CD14-positive monocyte (primary cell): ENCODE measurements at regions not wholly inside any gene's neighbourhood (a gene's known extent, or its start where the extent isn't known, plus 50 kb on each side); places are given as distances from the start of the nearest gene placed in this dataset.

ENCODE experiments used
- DNase-seq, 3 donors: peaks; one replicate each; pipeline ENCODE4 v3.0.0-alpha.2; 2011 to 2022
- H2AFZ ChIP-seq: 2 replicates; pipeline ENCODE4 v1.6.0; 2012; ENCODE audit warnings: mild to moderate bottlenecking, low read depth, low read length, inconsistent platforms; ENCODE audit not compliant: insufficient read depth, poor library complexity, severe bottlenecking
- H3K27ac ChIP-seq, 2 donors: 1 replicate in 1 of 2; 2 replicates in 1 of 2; pipeline ENCODE4 v1.5.1; 2012 to 2013; ENCODE audit warnings: low read length in 2 of 2, control low read depth in 1 of 2, inconsistent platforms in 1 of 2, low read depth in 1 of 2, mild to moderate bottlenecking in 1 of 2
- H3K27me3 ChIP-seq, 2 donors: one replicate each; pipeline versions ENCODE4 v1.6.0 to v1.6.1; 2011 to 2013; ENCODE audit warnings: low read length in 2 of 2; ENCODE audit not compliant: control insufficient read depth in 2 of 2, insufficient read depth in 2 of 2
- H3K36me3 ChIP-seq, 2 donors: replicated peaks in 1 of 2; 1 replicate in 1 of 2; 2 replicates in 1 of 2; pipeline versions ENCODE4 v1.5.1 to v1.6.1; 2012 to 2013; ENCODE audit warnings: low read length in 2 of 2, control low read depth in 1 of 2, inconsistent platforms in 1 of 2, mild to moderate bottlenecking in 1 of 2; ENCODE audit not compliant: insufficient read depth in 2 of 2, control insufficient read depth in 1 of 2
- H3K4me1 ChIP-seq, 2 donors: 1 replicate in 1 of 2; 2 replicates in 1 of 2; pipeline versions ENCODE4 v1.5.1 to v1.6.1; 2012 to 2013; ENCODE audit warnings: low read length in 2 of 2, control low read depth in 1 of 2, inconsistent platforms in 1 of 2, mild to moderate bottlenecking in 1 of 2, moderate library complexity in 1 of 2; ENCODE audit not compliant: insufficient read depth in 2 of 2, control insufficient read depth in 1 of 2
- H3K4me2 ChIP-seq: replicated peaks from 2 replicates; pipeline ENCODE3; 2012; ENCODE audit warnings: low read length, moderate library complexity, mild to moderate bottlenecking; ENCODE audit not compliant: poor library complexity, severe bottlenecking; ENCODE audit errors: extremely low read depth
- H3K4me3 ChIP-seq, 3 experiments: fragments of 200-600 bp in 1 of 3; sonication (generic) in 1 of 3; replicated peaks in 1 of 3; 1 replicate in 2 of 3; 2 replicates in 1 of 3; pipeline ENCODE4 v1.5.1; 2011 to 2013; ENCODE audit warnings: low read length in 3 of 3, mild to moderate bottlenecking in 3 of 3, control low read depth in 2 of 3, low read depth in 2 of 3, inconsistent platforms in 1 of 3, moderate library complexity in 1 of 3
- H3K79me2 ChIP-seq: 2 replicates; pipeline ENCODE4 v1.6.0; 2012; ENCODE audit warnings: mild to moderate bottlenecking, control low read depth, inconsistent platforms, low read length, moderate library complexity; ENCODE audit not compliant: insufficient read depth
- H3K9ac ChIP-seq: 2 replicates; pipeline ENCODE4 v1.6.0; 2017; ENCODE audit warnings: low read length, mild to moderate bottlenecking; ENCODE audit not compliant: insufficient read depth, poor library complexity, severe bottlenecking
- H3K9me3 ChIP-seq, 2 donors: replicated peaks in 1 of 2; 1 replicate in 1 of 2; 2 replicates in 1 of 2; pipeline versions ENCODE4 v1.5.1 to v1.6.1; 2012 to 2013; ENCODE audit warnings: low read length in 2 of 2, control low read depth in 1 of 2; ENCODE audit not compliant: control insufficient read depth in 1 of 2, insufficient read depth in 1 of 2
- H4K20me1 ChIP-seq: 2 replicates; pipeline ENCODE4 v1.6.0; 2012; ENCODE audit warnings: mild to moderate bottlenecking, low read length, control low read depth, moderate library complexity; ENCODE audit not compliant: insufficient read depth
- H3K27ac Mint-ChIP-seq, 7 donors: one replicate each; pipeline ENCODE4 v1.8.0; 2020; ENCODE audit warnings: mild to moderate bottlenecking in 7 of 7, mixed read lengths in 7 of 7, moderate library complexity in 6 of 7, inconsistent platforms in 2 of 7
- H3K27me3 Mint-ChIP-seq, 3 donors: one replicate each; pipeline ENCODE4 v1.8.0; 2021 to 2022; ENCODE audit warnings: low read depth in 3 of 3, mild to moderate bottlenecking in 3 of 3, mixed read lengths in 3 of 3, moderate library complexity in 3 of 3, inconsistent platforms in 1 of 3
- H3K36me3 Mint-ChIP-seq, 2 donors: one replicate each; pipeline ENCODE4 v1.8.0; 2020; ENCODE audit warnings: mixed read lengths in 2 of 2, inconsistent platforms in 1 of 2, mild to moderate bottlenecking in 1 of 2
- H3K4me1 Mint-ChIP-seq: one replicate; pipeline ENCODE4 v1.8.0; 2020; ENCODE audit warnings: mild to moderate bottlenecking, mixed read lengths
- H3K4me3 Mint-ChIP-seq, 2 donors: one replicate each; pipeline ENCODE4 v1.8.0; 2020; ENCODE audit warnings: mild to moderate bottlenecking in 2 of 2, mixed read lengths in 2 of 2, moderate library complexity in 1 of 2
- H3K9me3 Mint-ChIP-seq, 7 donors: one replicate each; pipeline ENCODE4 v1.8.0; 2020 to 2022; ENCODE audit warnings: mixed read lengths in 7 of 7, mild to moderate bottlenecking in 6 of 7, moderate library complexity in 6 of 7, inconsistent platforms in 2 of 7
- CTCF ChIP-seq: fragments of 200-600 bp; IDR thresholded peaks from one replicate; pipeline ENCODE4 v1.8.0; 2022; ENCODE audit warnings: antibody characterized with exemption, mild to moderate bottlenecking
- WGBS: methylation state at CpG from one replicate; pipeline ENCODE4 v1.1.5; 2013; ENCODE audit warnings: missing lambda C conversion rate; ENCODE audit not compliant: insufficient coverage; 5-methylcytosine and 5-hydroxymethylcytosine counted together
- intact Hi-C, 2 donors: fragments of 100-400 bp; cut with micrococcal nuclease; formaldehyde crosslinking; loops; one replicate each; pipeline versions ENCODE4 v1.15.0 to v1.15.1; 2023

GRCh38 chr3:106542101-106542769, 673.4 kb upstream of the CBLB start:
- TF ChIP-seq CTCF: no peak
- H3K27ac Mint-ChIP-seq: no peak overlapping the region
- H4K20me1 ChIP-seq: no peaks in the 10 kb centered on the region
- H3K36me3 ChIP-seq: no peaks in the 10 kb centered on the region
- no peaks in the 10 kb centered on the region for H3K27me3 Mint-ChIP-seq
- no peak overlapping the region for H3K4me3 Mint-ChIP-seq
- H3K27me3 ChIP-seq: no peaks in the 10 kb centered on the region
- no peaks in the 10 kb centered on the region for H3K36me3 Mint-ChIP-seq
- H3K9me3 Mint-ChIP-seq: peaks cover under 1 to 12% (median 3%) of the 10 kb centered on the region in 7 donors
- no peak overlapping the region for H3K9ac ChIP-seq
- intact Hi-C loops: no loop called here
- no peak overlapping the region for H2AFZ ChIP-seq
- H3K4me1 Mint-ChIP-seq: no peaks in the 10 kb centered on the region
- no peak overlapping the region for H3K27ac ChIP-seq
- H3K9me3 ChIP-seq: no peaks in the 10 kb centered on the region
- 81% methylated on average over 3 of the region's 6 CpGs for WGBS
- no peak overlapping the region for H3K4me3 ChIP-seq
- H3K4me2 ChIP-seq: no peak overlapping the region
- no peak for DNase-seq
- H3K4me1 ChIP-seq: no peaks in the 10 kb centered on the region
- H3K79me2 ChIP-seq: no peaks in the 10 kb centered on the region

GRCh38 chr3:106552351-106553043, 683.7 kb upstream of the CBLB start:
- H4K20me1 ChIP-seq: no peaks in the 10 kb centered on the region
- no peak overlapping the region for H2AFZ ChIP-seq
- Mint-ChIP-seq H3K4me3 (no peak overlapping the region), H3K27ac (no peak overlapping the region), H3K4me1 (no peaks in the 10 kb centered on the region), H3K36me3 (no peaks in the 10 kb centered on the region), H3K9me3 (peaks cover 0 to 11% (median 7%) of the 10 kb centered on the region in 7 donors), H3K27me3 (no peaks in the 10 kb centered on the region)
- no peak overlapping the region for H3K27ac ChIP-seq
- H3K9me3 ChIP-seq: no peaks in the 10 kb centered on the region
- no peaks in the 10 kb centered on the region for H3K4me1 ChIP-seq
- H3K36me3 ChIP-seq: no peaks in the 10 kb centered on the region
- H3K27me3 ChIP-seq: no peaks in the 10 kb centered on the region
- no peak overlapping the region for H3K4me3 ChIP-seq
- intact Hi-C loops: no loop called here
- 75% methylated on average over 1 of the region's 4 CpGs for WGBS
- no peak overlapping the region for H3K4me2 ChIP-seq
- H3K9ac ChIP-seq: no peak overlapping the region
- TF ChIP-seq CTCF: no peak
- no peak for DNase-seq
- H3K79me2 ChIP-seq: no peaks in the 10 kb centered on the region
